ENCODE measurements at regions not wholly inside any gene's neighbourhood (a gene's known extent, or its start where the extent isn't known, plus 50 kb on each side); places are given as distances from the start of the nearest gene placed in this dataset.

DNA sequence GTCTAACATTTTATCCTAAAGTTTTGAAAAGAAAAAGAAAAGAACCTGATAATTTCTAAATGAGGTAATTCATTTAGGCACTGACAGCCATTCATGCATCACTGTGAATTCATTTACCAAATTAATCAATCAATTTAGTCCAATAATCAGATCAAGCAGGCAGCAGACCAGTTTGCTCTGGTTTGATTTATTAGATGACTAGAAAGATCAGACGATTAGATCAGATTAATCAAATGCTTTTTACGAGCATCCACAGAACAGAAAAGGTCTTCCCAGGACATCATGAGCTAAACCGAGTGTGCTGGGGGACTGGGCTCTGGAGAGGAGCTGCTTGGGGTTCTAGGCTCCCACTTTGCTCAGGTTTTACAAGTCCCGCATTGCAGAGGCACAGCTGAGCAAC, 226.5 kb upstream of the MYO3A start:
- no peak overlapping the region for H3K4me3 ChIP-seq (ENCODE audit: low read depth, low read length)
- DNase-seq (ENCODE audit: low read depth) = no peak
- TF ChIP-seq, protein P1, sequence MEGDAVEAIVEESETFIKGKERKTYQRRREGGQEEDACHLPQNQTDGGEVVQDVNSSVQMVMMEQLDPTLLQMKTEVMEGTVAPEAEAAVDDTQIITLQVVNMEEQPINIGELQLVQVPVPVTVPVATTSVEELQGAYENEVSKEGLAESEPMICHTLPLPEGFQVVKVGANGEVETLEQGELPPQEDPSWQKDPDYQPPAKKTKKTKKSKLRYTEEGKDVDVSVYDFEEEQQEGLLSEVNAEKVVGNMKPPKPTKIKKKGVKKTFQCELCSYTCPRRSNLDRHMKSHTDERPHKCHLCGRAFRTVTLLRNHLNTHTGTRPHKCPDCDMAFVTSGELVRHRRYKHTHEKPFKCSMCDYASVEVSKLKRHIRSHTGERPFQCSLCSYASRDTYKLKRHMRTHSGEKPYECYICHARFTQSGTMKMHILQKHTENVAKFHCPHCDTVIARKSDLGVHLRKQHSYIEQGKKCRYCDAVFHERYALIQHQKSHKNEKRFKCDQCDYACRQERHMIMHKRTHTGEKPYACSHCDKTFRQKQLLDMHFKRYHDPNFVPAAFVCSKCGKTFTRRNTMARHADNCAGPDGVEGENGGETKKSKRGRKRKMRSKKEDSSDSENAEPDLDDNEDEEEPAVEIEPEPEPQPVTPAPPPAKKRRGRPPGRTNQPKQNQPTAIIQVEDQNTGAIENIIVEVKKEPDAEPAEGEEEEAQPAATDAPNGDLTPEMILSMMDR (conservative IDR thresholded peaks at IDR 0.05; ENCODE audit: low read depth, low read length) = no peak

DNA sequence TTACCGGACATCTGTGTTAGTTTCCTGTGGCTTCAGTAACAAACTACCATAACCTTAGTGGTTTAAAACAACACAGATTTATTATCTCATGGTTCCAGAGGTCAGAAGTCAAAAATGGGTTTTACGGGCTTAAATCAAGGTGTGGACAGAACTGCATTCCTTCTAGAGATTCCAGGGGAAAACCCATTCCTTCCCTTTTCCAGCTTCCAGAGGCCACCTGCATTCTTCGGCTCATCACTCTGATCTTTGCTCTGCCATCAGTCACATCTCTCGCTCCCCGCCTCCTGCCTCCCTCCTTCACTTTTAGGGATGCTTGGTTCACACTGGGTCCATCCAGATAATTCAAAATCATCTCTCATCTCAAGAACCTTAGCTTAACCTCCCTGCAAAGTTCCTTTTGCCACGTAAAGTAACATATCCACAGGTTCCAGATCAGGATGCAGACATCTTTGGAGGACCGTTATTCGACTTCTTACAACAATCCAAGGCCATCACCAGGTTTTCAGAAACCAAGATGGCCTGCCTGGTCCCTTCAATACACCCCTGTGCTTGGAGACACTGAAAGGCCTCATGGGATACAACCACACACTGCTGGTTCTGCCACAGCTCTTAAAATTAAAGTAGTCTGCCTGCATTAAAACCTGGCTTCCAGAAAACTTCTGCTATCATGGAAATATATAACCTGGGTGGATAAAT, 225.9 kb upstream of the MYO3A start:
- DNase-seq (ENCODE audit: low read depth) = no peak
- H3K4me3 ChIP-seq (ENCODE audit: low read depth, low read length) = no peak overlapping the region
- TF ChIP-seq, protein P1 (conservative IDR thresholded peaks at IDR 0.05; ENCODE audit: low read depth, low read length) = no peak

DNA sequence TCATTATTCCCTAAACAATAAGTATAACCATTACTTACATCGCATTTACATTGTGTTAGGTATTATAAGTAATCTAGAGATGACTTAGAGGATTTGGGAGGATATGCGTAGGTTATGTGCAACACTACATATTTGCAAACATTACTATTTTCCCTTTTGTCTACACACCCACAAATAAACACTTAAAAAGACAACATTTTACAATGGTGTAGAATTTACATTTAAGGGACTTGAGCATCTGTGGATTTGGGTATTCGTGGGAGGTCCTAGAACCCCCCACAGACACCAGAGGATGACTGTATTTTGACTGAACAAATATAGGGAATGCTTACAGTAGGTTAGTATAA, 220.2 kb upstream of the MYO3A start:
- TF ChIP-seq, protein P1 (conservative IDR thresholded peaks at IDR 0.05; ENCODE audit: low read depth, low read length) = no peak
- H3K4me3 ChIP-seq (ENCODE audit: low read depth, low read length) = no peak overlapping the region
- DNase-seq (ENCODE audit: low read depth) = no peak

DNA sequence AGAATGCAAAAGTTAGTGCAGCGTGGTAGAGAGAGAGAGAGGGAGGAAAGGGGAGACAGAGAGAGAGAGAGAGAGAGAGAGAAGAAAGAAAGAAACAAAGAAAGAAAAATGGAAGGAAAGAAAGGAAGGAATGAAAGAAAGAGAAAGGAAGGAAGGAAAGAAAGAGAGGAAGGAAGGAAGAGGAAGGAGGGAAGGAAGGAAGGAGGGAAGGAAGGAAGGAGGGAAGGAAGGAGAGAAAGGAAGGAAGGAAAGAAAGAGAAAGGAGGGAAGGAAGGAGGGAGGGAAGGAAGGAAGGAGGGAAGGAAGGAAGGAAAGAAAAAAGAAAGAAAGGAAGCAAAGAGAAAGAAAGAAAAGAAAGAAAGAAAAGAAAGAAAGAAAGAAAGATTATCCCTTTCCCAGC, 209.8 kb upstream of the MYO3A start:
- H3K4me3 ChIP-seq (ENCODE audit: low read depth, low read length) = no peak overlapping the region
- TF ChIP-seq, protein P1 (conservative IDR thresholded peaks at IDR 0.05; ENCODE audit: low read depth, low read length) = no peak
- DNase-seq (ENCODE audit: low read depth) = no peak

DNA sequence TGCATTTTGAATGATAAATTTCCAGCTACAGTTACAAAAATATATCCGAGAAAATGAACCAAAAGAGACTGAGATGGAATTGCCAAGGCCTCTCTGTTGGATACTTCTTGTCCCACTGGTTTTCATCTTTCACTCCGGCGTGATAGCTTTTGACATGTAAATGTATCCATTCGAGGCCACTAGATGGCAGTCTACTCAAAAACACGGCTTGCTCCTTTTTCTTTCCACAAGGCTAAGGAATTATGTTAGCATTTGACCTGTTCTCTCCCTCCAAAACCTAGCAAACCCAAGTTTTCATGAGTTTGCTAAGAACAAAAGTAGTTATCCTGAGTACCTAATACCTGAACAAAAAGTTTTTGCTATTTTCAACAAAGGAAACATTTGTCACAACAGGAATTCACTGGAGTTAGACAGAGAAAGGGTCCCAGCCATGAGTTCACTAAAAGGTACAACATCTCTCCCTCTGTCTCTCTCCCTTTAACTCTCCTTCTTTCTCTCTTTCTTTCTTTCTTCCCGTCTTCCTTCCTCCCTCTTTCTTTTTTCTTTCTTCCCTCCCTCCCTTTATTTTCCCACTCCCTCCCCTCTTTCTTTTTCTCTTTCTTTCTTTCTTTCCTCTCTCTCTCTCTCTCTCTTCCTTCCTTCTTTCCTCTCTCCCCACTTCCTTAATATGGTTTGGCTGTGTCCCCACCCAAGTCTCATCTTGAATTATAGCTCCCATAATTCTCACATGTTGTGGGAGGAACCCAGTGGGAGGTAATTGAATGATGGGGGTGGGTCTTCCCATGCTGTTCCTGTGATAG, 207.9 kb upstream of the MYO3A start:
- TF ChIP-seq, protein P1 (conservative IDR thresholded peaks at IDR 0.05; ENCODE audit: low read depth, low read length) = peak; percentile 78
- peak; percentile 79 for DNase-seq (ENCODE audit: low read depth)
- H3K4me3 ChIP-seq (ENCODE audit: low read depth, low read length) = no peak overlapping the region

DNA sequence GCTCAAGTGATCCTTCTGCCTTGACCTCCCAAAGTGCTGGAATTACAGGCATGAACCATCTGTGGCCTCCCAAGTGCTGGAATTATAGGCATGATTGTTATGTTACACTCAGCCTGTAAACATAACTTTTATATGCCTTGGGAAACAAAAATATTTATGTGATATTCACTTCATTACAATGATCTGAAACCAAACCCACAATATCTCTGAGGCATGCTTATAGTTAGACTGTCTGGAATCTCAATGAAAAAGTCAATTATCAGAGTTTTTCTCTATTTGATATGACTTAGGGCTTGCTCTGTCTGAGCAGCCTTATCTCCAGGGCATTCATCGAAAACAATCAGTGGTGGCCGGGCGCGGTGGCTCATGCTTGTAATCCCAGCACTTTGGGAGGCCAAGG, 195.3 kb upstream of the MYO3A start:
- DNase-seq (ENCODE audit: low read depth) = no peak
- TF ChIP-seq, protein P1 (conservative IDR thresholded peaks at IDR 0.05; ENCODE audit: low read depth, low read length) = no peak

DNA sequence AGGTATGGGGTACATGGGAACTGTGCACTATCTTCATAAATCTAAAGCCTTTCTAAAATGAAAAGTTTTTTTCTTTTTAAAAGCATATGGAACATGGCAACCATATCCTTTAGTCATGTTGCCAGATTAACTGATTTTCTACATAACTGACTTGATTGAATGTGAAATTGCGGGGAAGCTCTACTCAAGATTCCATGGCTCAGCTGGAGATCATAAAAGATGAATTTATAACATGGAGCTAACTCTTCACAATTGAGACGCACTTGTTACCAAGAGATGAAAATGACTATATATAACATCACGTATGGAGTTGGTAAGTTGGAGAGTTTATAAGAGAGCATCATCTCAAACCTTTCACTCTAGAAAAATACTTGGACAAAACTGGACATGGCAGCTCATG, 190.2 kb upstream of the MYO3A start:
- TF ChIP-seq, protein P1 (conservative IDR thresholded peaks at IDR 0.05; ENCODE audit: low read depth, low read length) = no peak
- H3K4me3 ChIP-seq (ENCODE audit: low read depth, low read length) = no peak overlapping the region
- no peak for DNase-seq (ENCODE audit: low read depth)

More for the DNA sequence above, 195.3 kb upstream of the MYO3A start:
- no peak overlapping the region for H3K4me3 ChIP-seq (ENCODE audit: low read depth, low read length)
